Astrocyte (in vitro differentiated cells and primary cell): ENCODE measurements at regions not wholly inside any gene's neighbourhood (a gene's known extent, or its start where the extent isn't known, plus 50 kb on each side); places are given as distances from the start of the nearest gene placed in this dataset.

ENCODE experiments used
- CTCF ChIP-seq: IDR thresholded peaks from 2 replicates; pipeline ENCODE4 v1.5.1; 2011; ENCODE audit warnings: low read depth, mild to moderate bottlenecking, inconsistent platforms, low read length, moderate library complexity; ENCODE audit not compliant: insufficient read depth
- EZH2 ChIP-seq: IDR thresholded peaks from 2 replicates; pipeline ENCODE4 v1.6.1; 2012; ENCODE audit warnings: mild to moderate bottlenecking, low read length, inconsistent platforms; ENCODE audit not compliant: insufficient read depth

- TF ChIP-seq CTCF (no peak), EZH2 (no peak)
These were observed 349.6 kb downstream of the GPAT3 start for GRCh38 chr4:83885256-83886182.
